LNCaP clone FGC (cell line): ENCODE measurements at regions not wholly inside any gene's neighbourhood (a gene's known extent, or its start where the extent isn't known, plus 50 kb on each side); places are given as distances from the start of the nearest gene placed in this dataset.

Experiments used
- DNase-seq: peaks from one replicate; pipeline ENCODE4 v3.0.0-alpha.2; 2011; ENCODE audit warnings: low read depth
- H3K4me3 ChIP-seq: 2 replicates; pipeline ENCODE4 v1.5.1; 2011; ENCODE audit warnings: mild to moderate bottlenecking, low read depth, low read length, control low read depth
- CTCF ChIP-seq: IDR thresholded peaks from 2 replicates; pipeline ENCODE4 v1.5.1; 2012; ENCODE audit warnings: mild to moderate bottlenecking; ENCODE audit not compliant: control insufficient read depth, insufficient read depth; ENCODE audit errors: extremely low read depth

- H3K4me3 ChIP-seq: no peak overlapping the region
- DNase-seq: no peak
- TF ChIP-seq CTCF: no peak
These were observed 261.3 kb upstream of the NCKAP5 start for GRCh38 chr2:133829450-133830020.

DNA sequence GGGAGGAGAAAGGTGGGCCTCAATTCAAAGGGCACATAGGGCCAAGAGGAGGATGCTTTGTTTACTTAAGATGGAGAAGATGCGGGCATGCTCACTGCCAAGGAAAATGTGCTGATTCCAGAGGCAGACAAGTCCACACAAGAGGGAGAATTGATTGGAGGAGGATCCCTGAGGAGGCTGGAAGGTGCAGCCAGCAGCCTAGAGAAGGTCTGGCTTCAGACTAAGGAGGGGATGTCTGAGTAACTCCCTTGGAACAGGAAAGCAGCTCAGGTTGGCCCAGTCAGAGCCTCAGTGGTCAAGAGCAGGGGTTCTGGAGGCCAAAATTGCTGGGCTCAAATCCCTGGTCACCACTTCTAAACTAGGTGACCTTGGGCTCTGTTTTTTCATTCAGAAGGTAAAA lies 265.5 kb upstream of the NCKAP5 start:
- no peak for TF ChIP-seq CTCF
- H3K4me3 ChIP-seq: no peak overlapping the region
- no peak for DNase-seq

- H3K4me3 ChIP-seq: no peak overlapping the region
- DNase-seq: no peak
- TF ChIP-seq CTCF: no peak
These were observed 267.8 kb upstream of the NCKAP5 start for GRCh38 chr2:133835821-133836619.

DNA sequence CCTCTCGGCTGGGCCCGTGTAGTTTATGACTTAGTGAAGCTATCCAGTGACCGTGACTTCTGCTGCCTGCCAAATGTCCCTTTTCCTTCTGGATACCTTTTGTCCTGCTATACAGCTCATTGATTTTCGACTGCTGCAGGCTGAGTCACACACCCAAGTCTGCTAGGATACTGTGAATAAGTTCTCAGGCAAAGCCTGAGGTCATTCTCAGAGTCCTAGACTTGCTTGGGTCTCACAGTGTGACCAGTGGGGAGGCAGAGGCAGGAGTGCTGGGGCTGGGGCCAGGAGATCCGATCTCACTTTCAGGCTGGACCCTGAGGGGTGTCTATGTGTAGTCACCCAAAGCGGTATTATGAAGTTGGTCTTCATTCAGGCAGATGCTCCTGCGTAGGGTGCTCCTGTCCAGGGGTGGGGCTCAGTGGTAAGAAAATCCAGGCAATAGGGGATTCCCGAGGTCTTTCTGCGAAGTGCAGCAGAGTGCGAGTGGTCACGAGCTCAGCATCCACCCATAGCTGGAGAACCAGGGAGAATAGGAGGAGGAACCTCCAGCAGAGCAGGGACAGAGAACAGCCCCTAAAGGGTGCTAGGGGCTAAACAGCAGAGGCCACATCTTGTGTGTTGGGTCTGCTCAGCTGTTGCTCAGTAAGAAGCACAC lies 268.6 kb upstream of the NCKAP5 start:
- no peak for TF ChIP-seq CTCF
- no peak overlapping the region for H3K4me3 ChIP-seq
- DNase-seq: no peak

DNA sequence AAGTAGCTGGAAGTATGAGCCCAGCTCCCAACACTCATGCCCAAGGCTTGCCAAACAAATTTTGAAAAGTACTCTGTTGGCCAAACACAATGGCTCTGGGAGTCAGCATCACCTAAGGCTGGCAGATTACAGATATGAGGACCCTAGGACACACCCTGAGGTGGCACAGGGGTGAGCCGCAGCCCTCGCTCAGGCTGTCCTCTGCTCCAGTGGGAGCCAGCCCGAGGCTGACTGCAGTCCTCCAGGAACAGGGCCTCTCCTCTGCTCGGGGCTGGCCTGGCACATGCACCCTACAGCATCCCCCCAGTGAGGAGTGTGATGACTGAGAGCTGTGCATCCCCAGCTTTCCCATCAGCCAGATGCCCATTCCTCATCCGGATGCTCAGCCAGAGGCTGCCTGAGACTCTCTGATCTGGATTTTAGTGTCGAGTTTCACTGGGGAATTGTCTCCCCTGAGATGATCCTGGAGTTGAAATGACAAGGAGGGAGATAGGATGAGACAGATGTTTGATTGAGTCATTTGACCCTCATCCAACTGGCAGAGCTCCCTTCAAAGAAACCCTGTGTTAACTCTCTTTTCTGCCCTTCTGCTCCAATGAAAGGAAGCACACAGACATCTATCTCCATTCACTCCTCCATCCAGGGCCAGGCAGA lies 269.3 kb upstream of the NCKAP5 start:
- H3K4me3 ChIP-seq: no peak overlapping the region
- no peak for DNase-seq
- TF ChIP-seq CTCF: no peak

DNA sequence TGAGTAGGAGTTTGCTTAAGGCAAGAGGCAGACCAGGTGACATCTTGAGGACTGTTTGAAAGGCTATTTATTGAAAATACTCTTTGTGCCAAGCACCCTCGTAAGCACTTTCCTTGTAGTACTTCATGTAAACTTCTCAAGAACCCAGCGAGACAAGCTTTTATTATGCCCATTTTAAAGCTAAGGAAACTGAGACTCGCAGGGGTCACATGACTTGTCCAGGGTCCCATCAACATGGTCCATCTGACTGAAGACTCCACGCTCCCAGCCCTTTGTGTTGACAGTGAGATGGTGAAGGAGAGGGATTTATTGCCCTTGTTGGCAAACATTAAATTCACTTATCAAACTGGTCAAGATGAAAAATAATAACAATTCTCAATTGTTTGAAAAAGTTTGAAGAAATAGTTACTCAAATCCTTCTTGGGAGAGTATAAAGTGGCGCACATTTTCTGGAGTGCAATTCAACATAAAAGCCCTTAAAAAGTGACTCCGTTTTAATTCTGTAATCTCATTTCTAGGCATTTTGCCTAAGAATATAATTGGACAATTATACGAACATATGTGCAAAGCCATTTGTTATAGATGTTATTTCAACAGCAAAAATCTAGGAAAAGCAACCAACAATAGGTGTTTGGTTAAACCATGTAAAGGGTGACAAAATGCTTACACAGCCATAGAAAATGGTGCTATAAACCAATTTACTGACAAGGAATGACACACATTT lies 270.5 kb upstream of the NCKAP5 start:
- no peak for DNase-seq
- TF ChIP-seq CTCF: no peak
- H3K4me3 ChIP-seq: no peak overlapping the region
